ENCODE measurements at regions not wholly inside any gene's neighbourhood (a gene's known extent, or its start where the extent isn't known, plus 50 kb on each side); places are given as distances from the start of the nearest gene placed in this dataset.
A peak's percentile ranks its signal among the peaks of the same experiment; 100 is the strongest.
"Not testable (repeated sequence)": the region's sequence is repeated elsewhere in the genome, so short reads cannot be mapped to it uniquely, and the experiment has no call there.

- no peak for DNase-seq
Observed at GRCh38 chr5:152456815-152457443, 51.9 kb upstream of the NMUR2 start.

- DNase-seq = no peak
Observed at GRCh38 chr5:152462021-152462721, 57.1 kb upstream of the NMUR2 start.

- no peak for DNase-seq
Observed at GRCh38 chr5:152464048-152464447, 59.0 kb upstream of the NMUR2 start.

GRCh38 chr5:152465140-152465539, 60.1 kb upstream of the NMUR2 start:
- no peak for DNase-seq

GRCh38 chr5:152466085-152466745, 61.1 kb upstream of the NMUR2 start:
- no peak for DNase-seq

GRCh38 chr5:152470167-152470566, 65.1 kb upstream of the NMUR2 start:
- DNase-seq = no peak

GRCh38 chr5:152472083-152472482, 67.0 kb upstream of the NMUR2 start:
- DNase-seq = no peak

GRCh38 chr5:152474961-152475360, 69.9 kb upstream of the NMUR2 start:
- DNase-seq = no peak

GRCh38 chr5:152477536-152477935, 72.5 kb upstream of the NMUR2 start:
- DNase-seq = no peak

- not testable (repeated sequence) for DNase-seq
Observed at GRCh38 chr5:152479866-152480265, 74.8 kb upstream of the NMUR2 start.

- not testable (repeated sequence) for DNase-seq
Observed at GRCh38 chr5:152480677-152481076, 75.6 kb upstream of the NMUR2 start.

GRCh38 chr5:152487130-152487529, 82.1 kb upstream of the NMUR2 start:
- no peak for DNase-seq

GRCh38 chr5:152488869-152489268, 83.8 kb upstream of the NMUR2 start:
- no peak for DNase-seq

- no peak for DNase-seq
Observed at GRCh38 chr5:152499814-152500535, 94.9 kb upstream of the NMUR2 start.

GRCh38 chr5:152501294-152501693, 96.2 kb upstream of the NMUR2 start:
- DNase-seq = no peak

GRCh38 chr5:152503206-152503605, 98.1 kb upstream of the NMUR2 start:
- no peak for DNase-seq

- DNase-seq = peak; percentile 5
Observed at GRCh38 chr5:152505442-152506042, 100.5 kb upstream of the NMUR2 start.

- DNase-seq = no peak
Observed at GRCh38 chr5:152511120-152511519, 106.0 kb upstream of the NMUR2 start.

- no peak for DNase-seq
Observed at GRCh38 chr5:152511531-152512132, 106.6 kb upstream of the NMUR2 start.

- DNase-seq = peak; percentile 7
Observed at GRCh38 chr5:152514827-152515397, 109.8 kb upstream of the NMUR2 start.

GRCh38 chr5:152523964-152524363, 118.9 kb upstream of the NMUR2 start:
- DNase-seq = no peak

GRCh38 chr5:152527358-152528052, 122.4 kb upstream of the NMUR2 start:
- DNase-seq = no peak

Measured in NCI-H510A (cell line).